ENCODE measurements at regions not wholly inside any gene's neighbourhood (a gene's known extent, or its start where the extent isn't known, plus 50 kb on each side); places are given as distances from the start of the nearest gene placed in this dataset.

DNA sequence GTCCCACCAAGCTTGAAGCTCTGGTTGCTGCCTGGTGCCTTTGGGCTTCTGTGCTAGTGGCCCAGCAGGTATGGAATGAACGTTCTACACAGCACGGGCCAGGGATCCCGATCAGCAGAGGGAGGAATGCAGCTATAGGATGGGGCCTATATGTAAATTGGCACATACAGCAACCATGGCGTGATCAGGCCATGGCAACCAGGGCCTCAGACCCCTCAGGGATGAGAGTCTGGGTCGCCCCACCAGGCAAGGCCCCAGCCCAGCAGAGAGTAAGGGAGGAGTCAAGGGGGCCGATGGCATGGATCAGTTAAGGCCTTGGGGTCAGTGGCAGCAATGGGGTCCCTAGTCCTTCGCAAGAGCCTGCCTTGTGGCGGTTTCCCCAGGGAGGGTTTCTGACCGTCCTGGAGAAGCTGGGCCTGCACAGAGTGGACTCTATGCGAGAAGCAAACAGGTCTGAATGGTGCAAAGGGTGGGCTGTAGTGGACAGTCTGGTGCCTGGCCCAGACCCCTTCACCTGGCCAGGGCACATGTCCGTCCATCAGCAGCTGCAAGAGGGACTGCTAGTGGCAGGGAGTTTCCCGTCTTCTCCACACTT is 98.2 kb upstream of the SLC22A11 start:
- DNase-seq (ENCODE audit: low read depth): no peak

DNA sequence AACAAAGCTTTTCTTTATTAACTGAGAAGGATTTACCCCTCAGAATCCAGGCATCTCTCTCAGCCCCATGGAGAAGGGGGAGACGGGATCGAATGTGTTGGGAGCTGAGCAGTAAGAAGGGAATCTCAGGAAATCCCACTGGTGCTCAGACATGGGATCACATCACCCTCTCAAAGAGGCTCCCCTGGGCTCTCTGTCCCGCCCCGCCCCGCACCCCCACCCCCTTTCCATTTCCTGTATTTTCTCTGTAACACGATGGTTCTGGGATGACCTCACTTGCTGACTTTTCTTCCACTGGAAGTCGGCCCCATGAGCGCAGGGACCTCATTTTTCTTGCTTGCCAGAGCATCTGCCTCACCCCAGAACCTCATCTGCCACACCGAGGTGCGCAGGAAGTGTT is 96.7 kb upstream of the SLC22A11 start:
- peak; percentile 33 for DNase-seq (ENCODE audit: low read depth)

DNA sequence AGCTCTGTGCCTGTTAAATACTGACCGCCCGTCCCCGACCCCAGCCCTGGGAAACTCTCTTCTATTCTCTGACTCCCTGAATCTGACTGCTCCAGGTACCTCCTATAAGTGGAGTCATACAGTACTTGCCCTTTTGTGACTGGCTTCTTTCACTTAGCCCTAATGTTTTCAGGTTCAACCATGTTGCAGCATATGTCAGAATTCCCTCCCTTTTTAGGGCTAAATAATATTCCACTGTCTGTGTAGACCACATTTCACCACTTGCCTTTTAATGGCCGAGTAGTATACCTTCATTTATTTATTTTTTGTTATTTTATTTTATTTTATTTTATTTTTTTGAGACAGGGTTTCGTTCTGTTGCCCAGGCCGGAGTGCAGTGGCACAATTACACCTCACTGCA is 96.1 kb upstream of the SLC22A11 start:
- DNase-seq (ENCODE audit: low read depth): no peak

DNA sequence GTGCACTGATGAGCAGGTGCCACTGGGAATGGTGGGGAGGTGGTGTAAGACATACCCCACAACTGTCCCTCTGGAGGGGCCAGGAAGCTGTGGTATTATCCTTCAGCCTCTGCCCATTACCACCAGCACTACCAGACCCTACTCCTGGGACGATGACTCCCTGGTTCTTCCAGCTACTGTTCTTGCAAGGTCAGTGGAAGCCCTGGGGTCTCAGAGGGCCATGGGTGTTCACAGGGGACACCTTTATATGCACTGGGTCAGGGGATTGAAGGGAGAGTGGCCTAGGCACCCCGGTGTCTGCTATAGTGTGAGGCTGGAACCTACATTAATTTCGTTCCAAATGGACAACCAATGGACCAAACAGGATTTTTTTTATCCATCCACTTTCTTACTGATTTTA is 94.7 kb upstream of the SLC22A11 start:
- DNase-seq (ENCODE audit: low read depth): no peak

DNA sequence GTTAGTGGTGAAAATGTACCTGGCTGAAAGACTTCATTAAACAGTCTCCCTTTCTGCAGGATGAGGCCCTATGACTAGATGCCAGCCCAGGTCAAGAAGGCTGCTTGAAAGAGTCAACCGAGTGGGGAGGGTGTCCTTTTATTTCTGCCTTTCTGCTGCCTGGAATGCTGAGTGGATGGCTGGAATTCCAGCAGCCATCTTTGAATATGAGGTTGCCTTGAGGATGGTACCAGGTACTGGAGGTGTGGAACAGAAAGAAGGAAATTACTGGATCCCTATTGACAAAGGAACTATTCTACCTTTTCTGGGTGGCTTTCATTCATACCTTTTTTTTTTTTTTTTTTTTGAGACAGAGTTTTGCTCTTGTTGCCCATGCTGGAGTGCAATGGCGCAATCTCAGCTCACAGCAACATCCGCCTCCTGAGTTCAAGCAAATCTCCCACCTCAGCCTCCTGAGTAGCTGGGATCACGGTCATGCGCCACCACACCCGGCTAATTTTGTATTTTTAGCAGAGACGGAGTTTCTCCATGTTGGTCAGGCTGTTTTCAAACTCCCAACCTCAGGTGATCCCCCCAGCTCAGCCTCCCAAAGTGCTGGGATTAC is 89.5 kb upstream of the SLC22A11 start:
- no peak for DNase-seq (ENCODE audit: low read depth)

DNA sequence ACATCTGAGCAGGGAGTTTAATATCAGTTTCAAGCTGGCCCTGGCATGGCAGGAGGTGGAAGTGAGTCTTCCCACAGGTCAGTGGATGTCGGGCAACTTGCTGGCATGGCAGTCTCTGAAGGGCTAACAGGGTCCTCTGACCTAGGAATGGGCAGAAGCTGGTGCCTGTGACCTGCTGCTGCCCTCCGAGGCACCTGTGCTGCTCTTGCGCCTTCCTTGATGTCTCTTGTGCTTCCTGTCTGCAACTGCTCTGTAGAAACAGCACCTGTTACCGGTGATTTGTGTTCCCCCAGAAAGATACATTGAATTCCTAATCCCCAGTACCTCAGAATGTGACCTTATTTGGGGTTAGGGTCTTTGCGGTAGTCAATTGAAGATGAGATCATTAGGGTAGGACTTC is 86.5 kb upstream of the SLC22A11 start:
- DNase-seq (ENCODE audit: low read depth): no peak

DNA sequence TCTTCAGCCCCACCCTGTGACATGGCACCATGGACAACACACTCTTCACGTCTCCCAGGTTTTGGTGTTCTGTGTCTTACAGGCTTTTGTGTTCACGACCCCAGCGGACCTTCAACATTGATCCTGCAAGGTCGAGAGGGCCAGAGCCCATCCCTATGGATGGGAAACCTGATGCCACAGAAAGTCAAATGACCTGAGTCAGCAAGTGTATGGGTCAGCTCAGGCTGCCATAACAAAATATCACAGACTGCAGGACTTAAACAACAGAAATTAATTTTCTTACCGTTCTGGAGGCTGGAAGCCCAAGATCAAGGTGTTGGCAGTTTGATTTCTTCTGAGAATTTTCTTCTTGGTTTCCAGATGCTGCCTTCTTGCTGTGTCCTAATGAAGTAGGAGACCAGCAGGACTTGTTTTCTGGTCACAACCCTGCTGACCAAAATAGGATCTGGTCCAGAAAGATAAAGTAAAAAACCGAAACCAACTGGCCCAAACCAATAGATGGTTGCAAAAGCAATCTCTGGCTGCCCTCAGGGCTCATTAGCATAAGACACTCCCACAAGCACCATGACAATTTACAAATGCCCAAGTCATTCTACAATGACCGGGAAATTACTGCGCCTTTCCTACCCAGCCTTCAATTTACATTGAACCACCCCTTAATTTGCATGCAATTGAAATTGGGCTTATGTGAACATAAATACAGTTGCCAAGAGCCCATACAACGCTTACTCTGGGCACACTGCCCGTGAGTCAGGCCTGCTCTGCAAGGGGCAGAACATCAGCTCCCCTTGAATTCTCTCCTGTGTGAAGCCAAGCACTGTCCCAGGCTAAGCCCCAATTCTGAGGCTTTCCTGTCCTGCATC is 82.9 kb upstream of the SLC22A11 start:
- no peak for DNase-seq (ENCODE audit: low read depth)

DNA sequence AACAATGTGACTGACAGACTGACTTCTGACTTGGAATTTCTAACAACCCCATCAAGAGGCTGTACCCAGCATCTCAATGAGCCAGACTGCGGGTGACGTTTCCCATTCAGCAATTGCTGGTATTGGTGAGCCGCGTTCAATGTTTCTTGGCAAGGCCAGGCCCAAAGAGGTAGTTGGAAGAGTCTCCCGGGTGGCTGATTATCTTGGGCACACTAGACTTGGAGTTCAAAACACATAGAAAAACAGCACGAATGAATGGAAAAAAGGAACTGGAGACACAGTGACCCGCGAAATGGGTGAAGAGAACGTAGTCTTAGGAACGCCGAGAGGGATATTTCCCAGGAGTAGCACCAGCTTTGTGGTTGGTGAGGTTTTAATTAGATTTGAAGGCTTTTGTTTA is 81.1 kb upstream of the SLC22A11 start:
- no peak for DNase-seq (ENCODE audit: low read depth)

DNA sequence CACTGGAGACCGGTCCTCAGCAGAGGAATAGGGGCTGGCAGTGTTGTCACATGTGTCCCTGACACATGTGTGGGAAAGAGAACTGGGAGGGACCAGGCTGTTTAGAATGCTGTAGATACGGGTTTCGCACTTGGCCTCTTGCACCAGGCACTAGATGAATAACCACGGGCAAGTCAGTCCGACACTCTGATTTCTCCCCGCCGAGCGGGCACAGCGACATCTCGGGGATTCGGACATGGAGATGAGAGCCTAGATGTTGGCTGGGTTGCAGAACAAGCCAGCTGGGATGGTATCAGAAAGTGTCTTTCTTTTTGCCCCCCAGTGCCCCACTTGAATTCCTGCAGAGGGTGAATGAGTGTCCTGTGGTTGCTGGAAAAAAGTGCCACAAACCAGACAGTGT is 80.6 kb upstream of the SLC22A11 start:
- DNase-seq (ENCODE audit: low read depth): no peak

DNA sequence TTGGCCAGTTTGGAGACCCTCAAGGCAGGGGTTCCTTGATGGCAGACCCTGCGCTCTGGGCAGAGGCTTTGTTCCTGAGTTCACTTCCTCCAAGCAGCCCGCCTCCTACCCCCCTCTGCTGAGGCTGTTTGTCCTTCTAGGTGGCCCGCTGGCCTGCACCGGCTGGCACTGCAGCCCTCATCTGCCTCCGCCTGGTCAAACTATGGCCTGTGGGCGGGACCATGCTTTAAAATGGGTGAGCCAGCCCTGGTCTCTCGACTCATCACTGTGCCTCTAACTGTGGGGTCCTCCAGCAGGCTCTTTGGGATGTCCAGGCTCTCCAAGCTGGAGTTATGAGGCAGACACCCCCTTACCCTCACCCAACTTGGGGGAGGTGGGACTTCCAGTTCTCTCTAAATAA is 78.9 kb upstream of the SLC22A11 start:
- DNase-seq (ENCODE audit: low read depth): no peak

DNA sequence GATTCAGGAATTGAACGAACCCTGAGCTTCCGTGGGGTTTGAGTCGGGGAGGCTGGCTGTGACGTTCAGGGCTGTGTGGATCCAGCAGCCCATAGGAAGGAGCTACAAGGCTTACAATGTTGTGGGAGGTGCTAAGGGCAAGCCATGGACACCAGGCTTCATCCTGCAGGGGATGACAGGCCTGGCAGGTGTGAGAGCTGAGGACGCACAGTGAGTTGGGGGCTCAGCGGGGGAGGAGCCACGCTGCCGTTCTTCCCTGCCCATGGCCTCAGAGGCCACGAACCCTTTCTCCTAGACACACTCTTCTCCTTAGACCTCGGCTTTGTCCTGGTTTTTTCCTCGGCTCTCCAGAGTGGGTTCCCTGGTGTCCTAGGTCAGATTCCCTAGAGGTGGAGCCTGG is 78.1 kb upstream of the SLC22A11 start:
- no peak for DNase-seq (ENCODE audit: low read depth)

DNA sequence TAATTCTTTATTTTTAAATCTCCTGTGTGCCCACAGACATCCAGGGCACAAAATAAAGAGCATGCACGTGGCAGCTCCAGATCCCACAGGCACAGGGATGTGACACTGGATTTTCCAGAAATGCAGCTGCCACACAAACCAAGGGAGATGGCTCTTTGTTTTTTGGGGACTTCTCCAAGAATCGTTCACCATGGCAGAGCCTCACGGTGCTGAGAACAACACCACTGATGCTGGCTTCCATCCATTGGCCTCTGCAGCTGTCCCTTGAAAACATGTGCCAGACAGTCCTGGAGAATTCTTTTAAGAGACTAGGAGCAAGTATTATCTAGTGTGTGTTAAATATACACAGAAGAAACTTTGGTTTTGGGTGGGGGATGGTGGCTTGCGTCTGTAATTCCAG is 73.2 kb upstream of the SLC22A11 start:
- no peak for DNase-seq (ENCODE audit: low read depth)

DNA sequence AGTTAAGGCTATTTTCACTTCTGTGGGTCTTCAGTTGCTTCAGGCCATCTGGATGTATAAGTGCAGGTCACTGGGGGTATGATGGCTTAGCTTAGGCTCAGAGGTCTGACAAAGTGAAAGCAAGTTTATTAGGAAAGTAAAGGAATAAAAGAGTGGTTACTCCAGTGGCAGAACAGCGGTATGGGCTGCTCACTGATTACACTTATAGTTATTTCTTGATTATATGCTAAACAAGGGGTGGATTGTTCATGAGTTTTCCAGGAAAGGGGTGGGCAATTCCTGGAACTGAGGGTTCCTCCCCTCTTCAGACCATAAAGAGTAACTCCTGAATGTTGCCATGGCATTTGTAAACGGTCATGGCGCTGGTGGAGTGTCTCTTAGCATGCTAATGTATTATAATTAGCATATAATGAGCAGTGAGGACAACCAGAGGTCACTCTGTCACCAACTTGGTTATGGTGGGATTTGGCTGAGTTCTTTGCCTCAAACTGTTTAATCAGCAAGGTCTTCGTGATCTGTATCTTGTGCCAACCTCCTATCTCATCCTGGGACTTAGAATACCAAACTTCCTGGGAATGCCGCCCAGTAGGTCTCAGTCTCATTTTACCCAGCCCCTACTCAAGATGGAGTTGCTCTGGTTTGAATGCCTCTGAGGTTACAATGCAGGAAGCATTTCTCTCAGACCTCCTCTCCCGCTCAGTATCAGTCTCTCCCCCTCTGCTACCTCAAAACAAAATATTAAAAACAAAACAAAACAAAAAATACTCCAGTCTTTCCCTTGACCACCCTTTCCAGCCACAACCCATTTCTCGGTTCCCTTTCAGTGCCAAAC is 71.3 kb upstream of the SLC22A11 start:
- no peak for DNase-seq (ENCODE audit: low read depth)

DNA sequence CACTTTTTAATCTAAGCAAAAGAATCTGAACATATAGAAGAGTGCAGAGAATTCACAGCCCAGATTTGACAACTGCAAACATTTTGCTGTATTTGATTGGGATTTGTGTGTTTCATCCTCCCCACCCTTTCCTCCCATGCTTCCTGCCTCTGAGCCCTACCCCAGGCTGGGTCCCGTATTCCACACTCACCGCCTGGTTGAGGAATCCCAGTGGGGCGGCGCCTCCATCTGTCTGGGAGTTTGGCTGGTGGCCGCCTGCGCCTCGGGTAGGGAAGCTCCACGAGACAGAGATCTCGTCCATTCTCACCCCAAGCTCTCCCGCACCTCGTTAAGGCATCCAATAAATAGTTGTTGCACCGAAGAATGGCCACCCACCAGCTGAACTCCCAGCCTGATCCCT is 70.7 kb upstream of the SLC22A11 start:
- no peak for DNase-seq (ENCODE audit: low read depth)

DNA sequence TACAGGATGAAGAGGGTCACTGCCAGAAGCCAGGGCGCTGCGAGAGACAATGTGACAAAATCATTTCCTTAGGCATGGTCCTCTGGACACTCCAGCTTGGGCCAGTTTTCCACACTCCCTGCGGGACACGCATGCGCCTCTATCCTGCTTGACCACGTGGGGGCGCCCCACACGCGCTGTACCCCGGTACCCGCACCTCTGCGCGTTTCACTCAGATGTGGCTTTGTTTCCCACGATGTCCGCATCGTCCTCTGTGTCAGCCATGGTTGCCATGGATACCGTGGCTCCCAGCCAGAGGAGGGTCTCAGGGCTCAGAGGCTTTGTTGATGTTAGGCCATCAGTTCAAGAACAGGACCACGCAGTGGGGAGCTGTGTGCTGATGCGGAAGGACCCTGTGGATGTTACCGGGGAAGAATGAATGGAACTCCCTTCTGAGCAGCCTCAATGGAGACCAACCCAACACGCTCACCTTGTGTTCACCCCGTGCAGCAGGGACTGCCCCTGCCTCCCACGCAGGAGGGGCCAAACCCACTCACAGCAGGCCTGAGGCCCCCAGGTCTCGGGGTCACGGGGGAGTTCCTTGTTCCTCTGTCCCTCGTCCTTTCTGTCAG is 65.8 kb upstream of the SLC22A11 start:
- peak; percentile 65 for DNase-seq (ENCODE audit: low read depth)

DNA sequence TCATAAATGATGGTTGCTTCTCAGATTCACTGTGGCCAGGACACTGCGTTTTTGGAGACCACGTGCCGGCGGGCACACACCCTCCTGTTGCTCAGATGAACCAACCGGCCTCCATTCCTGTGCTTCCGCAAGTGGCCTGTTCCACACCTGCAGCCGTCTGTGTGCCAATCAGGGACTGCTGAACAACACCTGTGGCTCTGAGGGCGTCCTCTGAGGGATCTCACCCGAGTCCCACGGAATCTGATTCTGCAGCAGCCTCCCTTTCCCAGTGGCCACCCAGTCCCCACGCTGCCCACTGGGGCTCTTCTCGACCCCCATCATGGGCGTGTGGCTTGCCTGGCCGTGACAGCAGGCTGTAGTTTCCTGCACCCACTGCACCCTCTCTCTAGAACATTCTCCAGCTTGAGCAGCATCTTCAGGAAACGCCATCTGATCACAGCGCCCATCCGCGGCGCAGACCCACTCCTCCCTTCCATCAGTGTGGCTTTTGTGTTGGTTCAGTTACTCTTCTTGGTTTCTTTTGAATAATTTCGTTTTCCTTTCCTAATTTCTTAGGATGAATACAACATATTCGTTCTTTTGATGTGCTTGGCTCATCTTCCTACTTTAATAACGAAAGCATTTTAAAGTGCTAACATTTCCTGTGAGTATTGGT is 65.1 kb upstream of the SLC22A11 start:
- no peak for DNase-seq (ENCODE audit: low read depth)

DNA sequence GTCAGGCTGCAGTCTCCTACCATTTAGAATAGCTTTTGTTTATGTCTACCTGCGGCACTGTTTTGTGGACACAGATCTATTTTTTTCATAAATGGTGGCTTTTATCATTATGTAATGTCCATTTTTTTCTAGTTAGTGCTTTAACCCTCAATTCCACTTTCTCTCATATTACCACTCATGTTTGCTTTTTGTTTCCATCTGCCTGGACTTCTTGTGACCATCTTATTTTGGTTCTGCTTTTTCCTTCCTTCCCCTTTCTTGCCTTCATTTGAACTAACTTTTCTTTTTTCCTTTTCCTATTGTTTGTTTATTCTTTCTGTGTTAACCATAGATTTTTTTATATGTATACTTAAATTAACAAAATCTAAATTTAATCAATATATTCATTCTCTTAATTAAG is 63.2 kb upstream of the SLC22A11 start:
- no peak for DNase-seq (ENCODE audit: low read depth)

DNA sequence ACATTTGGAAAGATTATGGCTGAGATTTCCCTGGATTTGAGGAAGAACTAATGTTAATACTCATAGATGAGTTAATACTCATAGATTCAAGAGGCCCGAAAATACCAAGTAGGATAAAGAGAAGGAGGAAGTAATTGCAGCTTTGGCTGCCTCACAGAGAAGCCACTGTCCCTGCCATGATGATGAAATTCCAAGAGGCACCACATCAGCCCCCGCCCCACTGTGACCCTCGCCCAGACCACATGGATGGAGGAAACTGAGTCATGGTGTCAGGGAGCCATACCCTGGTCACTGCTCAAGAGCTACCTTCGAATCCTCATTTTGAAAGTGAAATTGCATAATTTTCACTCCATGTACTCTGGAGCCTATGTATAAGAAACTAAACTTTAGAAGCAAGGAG is 57.6 kb upstream of the SLC22A11 start:
- DNase-seq (ENCODE audit: low read depth): no peak

DNA sequence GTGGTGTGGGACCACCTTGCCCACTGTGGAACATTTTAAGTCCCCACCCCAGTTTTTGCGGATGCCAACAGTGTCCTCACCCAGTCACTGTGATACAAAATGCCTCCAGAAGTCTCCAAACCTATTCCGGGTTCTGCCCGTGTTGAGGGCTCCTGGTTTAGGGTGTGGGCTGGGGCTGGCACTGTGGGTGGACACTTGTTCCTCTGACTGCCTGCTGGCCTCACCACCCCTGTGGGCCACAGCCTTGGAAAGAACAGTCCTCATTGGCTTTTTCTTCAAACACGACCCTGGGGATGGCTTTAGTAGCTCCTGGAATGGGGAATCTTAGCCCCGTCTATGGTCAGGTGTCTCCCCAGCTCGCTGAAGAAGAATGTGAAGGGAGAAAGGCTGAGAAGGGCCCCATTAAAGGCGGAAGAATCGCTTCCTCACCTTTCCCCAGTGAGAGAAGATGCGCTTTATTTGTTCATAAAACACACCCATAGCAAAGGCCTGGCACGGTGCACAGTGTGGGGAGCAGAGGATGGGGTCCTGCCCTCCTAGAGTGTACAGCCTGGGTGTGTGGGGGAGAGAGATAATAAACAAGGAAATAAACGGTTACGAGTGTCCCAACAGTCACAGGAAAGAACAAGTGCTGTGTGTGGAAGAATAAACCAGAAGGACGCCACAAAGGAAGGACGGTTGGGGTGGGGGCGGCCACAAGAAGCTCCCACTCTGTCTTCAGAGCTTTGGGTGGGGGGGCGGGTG is 56.3 kb upstream of the SLC22A11 start:
- DNase-seq (ENCODE audit: low read depth): no peak

DNA sequence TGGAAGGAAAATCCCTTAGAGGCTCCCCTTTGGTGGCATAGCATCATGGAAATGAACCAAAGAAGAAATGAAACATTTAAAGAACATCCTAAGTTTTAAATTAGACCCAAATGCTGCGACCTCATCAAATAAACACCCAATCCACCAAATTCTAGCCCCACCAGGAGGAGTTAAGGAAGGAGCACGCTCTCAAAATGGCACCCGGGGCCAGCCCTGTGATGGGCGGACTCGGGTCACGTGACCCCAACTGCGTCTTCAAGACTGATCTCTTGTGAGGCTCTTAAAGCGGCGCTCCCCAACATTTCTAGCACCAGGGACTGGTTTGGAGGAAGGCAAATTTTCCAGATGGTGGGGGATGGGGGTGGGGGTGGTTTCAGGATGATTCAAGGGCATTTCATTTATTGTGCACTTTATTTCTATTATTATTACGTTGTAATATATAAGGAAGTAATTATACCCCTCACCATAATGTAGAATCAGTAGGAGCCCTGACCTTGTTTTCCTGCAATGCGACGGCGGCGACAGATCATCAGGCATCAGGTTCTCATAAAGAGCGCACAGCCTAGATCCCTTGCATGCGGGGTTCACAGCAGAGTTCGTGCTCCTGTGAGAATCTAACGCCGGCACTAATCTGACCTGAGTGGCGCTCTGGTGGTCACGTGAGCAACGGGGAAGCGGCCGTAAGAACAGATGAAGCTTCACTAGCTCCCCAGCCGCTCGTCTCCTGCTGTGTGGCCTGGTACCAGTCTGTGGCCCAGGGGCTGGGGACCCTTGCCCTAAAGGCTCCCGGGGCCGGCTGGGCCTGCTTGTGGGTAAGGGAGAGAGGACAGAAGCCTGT is 55.3 kb upstream of the SLC22A11 start:
- no peak for DNase-seq (ENCODE audit: low read depth)

All from ELR (cell line).